GM12892 (cell line): ENCODE measurements at regions not wholly inside any gene's neighbourhood (a gene's known extent, or its start where the extent isn't known, plus 50 kb on each side); places are given as distances from the start of the nearest gene placed in this dataset.

Experiments
- POLR2A ChIP-seq: IDR thresholded peaks from 2 replicates; pipeline ENCODE4 v1.6.1; 2011; ENCODE audit warnings: low read depth, low read length, control low read depth
- TAF1 ChIP-seq: IDR thresholded peaks from 2 replicates; pipeline ENCODE4 v1.6.1; 2011; ENCODE audit warnings: low read depth, mild to moderate bottlenecking, control low read depth, low read length, borderline replicate concordance

DNA sequence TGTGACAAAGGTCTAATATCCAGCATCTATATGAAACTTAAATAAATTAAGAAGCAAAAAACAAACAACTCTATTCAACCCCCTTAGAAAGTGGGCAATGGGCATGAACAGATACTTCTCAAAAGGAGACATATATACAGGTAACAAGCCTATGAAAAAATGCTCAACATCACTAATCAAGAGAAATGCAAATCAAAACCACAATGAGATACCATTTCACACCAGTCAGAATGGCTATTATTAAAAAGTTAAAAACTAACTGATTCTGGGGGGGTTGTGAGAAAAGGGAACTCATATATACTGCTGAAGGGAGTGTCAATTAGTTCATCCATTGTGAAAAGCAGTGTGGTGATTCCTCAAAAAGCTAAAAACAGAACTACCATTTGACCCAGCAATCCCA, 198.9 kb downstream of the BMP4 start:
- TF ChIP-seq POLR2A (no peak), TAF1 (no peak)
